ENCODE measurements at regions not wholly inside any gene's neighbourhood (a gene's known extent, or its start where the extent isn't known, plus 50 kb on each side); places are given as distances from the start of the nearest gene placed in this dataset.

GRCh38 chr7:120097020-120097419 is 176.0 kb upstream of the KCND2 start:
- intact Hi-C loops (cut with micrococcal nuclease; ENCODE audit: unreplicated experiment): no loop called here
- Histone ChIP-seq H3K27ac (ENCODE audit: low read depth, low read length, poor library complexity, severe bottlenecking) (no peak overlapping the region), H3K9me3 (ENCODE audit: low read depth, low read length, poor library complexity, severe bottlenecking) (no peaks in the 10 kb centered on the region), H3K4me1 (ENCODE audit: insufficient read depth, low read length, poor library complexity, severe bottlenecking) (no peaks in the 10 kb centered on the region), H3K36me3 (ENCODE audit: insufficient read depth, low read length, poor library complexity, severe bottlenecking) (no peaks in the 10 kb centered on the region), H3K4me3 (ENCODE audit: low read depth, low read length, poor library complexity, severe bottlenecking) (no peak overlapping the region), H3K27me3 (replicated peaks; ENCODE audit: insufficient read depth, low read depth, low read length, poor library complexity) (no peaks in the 10 kb centered on the region)
- no peak for DNase-seq (ENCODE audit: low spot score)
- ChIA-PET CTCF (no interaction called here), POLR2A (ENCODE audit: low non-redundant PET) (no interaction called here)
- TF ChIP-seq EZH2 (IDR thresholded peaks at IDR 0.05; ENCODE audit: borderline replicate concordance, low read depth, low read length, poor library complexity, severe bottlenecking): no peak
- no peak for TF ChIP-seq CTCF (conservative IDR thresholded peaks at IDR 0.05; ENCODE audit: low read depth, low read length)
- no TSS peak for BruUV-seq (replicated peaks)

- DNase-seq (ENCODE audit: low spot score): no peak
- no peaks in the 10 kb centered on the region for H3K9me3 ChIP-seq (ENCODE audit: low read depth, low read length, poor library complexity, severe bottlenecking)
- BruUV-seq (replicated peaks): no TSS peak
- intact Hi-C loops (cut with micrococcal nuclease; ENCODE audit: unreplicated experiment): no loop called here
- ChIA-PET CTCF (no interaction called here), POLR2A (ENCODE audit: low non-redundant PET) (no interaction called here)
- H3K4me3 ChIP-seq (ENCODE audit: low read depth, low read length, poor library complexity, severe bottlenecking): no peak overlapping the region
- H3K36me3 ChIP-seq (ENCODE audit: insufficient read depth, low read length, poor library complexity, severe bottlenecking): no peaks in the 10 kb centered on the region
- no peaks in the 10 kb centered on the region for H3K4me1 ChIP-seq (ENCODE audit: insufficient read depth, low read length, poor library complexity, severe bottlenecking)
- H3K27me3 ChIP-seq (replicated peaks; ENCODE audit: insufficient read depth, low read depth, low read length, poor library complexity): no peaks in the 10 kb centered on the region
- TF ChIP-seq CTCF (conservative IDR thresholded peaks at IDR 0.05; ENCODE audit: low read depth, low read length) (no peak), EZH2 (IDR thresholded peaks at IDR 0.05; ENCODE audit: borderline replicate concordance, low read depth, low read length, poor library complexity, severe bottlenecking) (no peak)
- no peak overlapping the region for H3K27ac ChIP-seq (ENCODE audit: low read depth, low read length, poor library complexity, severe bottlenecking)
Measured at GRCh38 chr7:120097774-120098173, 175.2 kb upstream of the KCND2 start.

GRCh38 chr7:120108376-120108775 is 164.6 kb upstream of the KCND2 start:
- no peak overlapping the region for H3K27ac ChIP-seq (ENCODE audit: low read depth, low read length, poor library complexity, severe bottlenecking)
- DNase-seq (ENCODE audit: low spot score): no peak
- ChIA-PET CTCF (no interaction called here), POLR2A (ENCODE audit: low non-redundant PET) (no interaction called here)
- no peaks in the 10 kb centered on the region for H3K4me1 ChIP-seq (ENCODE audit: insufficient read depth, low read length, poor library complexity, severe bottlenecking)
- no TSS peak for BruUV-seq (replicated peaks)
- no peaks in the 10 kb centered on the region for H3K27me3 ChIP-seq (replicated peaks; ENCODE audit: insufficient read depth, low read depth, low read length, poor library complexity)
- no peaks in the 10 kb centered on the region for H3K9me3 ChIP-seq (ENCODE audit: low read depth, low read length, poor library complexity, severe bottlenecking)
- intact Hi-C loops (cut with micrococcal nuclease; ENCODE audit: unreplicated experiment): no loop called here
- no peak overlapping the region for H3K4me3 ChIP-seq (ENCODE audit: low read depth, low read length, poor library complexity, severe bottlenecking)
- no peaks in the 10 kb centered on the region for H3K36me3 ChIP-seq (ENCODE audit: insufficient read depth, low read length, poor library complexity, severe bottlenecking)
- TF ChIP-seq CTCF (conservative IDR thresholded peaks at IDR 0.05; ENCODE audit: low read depth, low read length): no peak
- no peak for TF ChIP-seq EZH2 (IDR thresholded peaks at IDR 0.05; ENCODE audit: borderline replicate concordance, low read depth, low read length, poor library complexity, severe bottlenecking)

Measured in A673 (cell line).